ENCODE measurements at regions not wholly inside any gene's neighbourhood (a gene's known extent, or its start where the extent isn't known, plus 50 kb on each side); places are given as distances from the start of the nearest gene placed in this dataset.

GRCh38 chr13:59447846-59448620 lies 715.7 kb downstream of the DIAPH3 start:
- TF ChIP-seq POLR2A (IDR thresholded peaks at IDR 0.05) (no peak), CTCF (IDR thresholded peaks at IDR 0.05) (no peak)

Data from Peyer's patch (tissue), 4 donors.